Stomach (tissue), 8 donors: ENCODE measurements at regions not wholly inside any gene's neighbourhood (a gene's known extent, or its start where the extent isn't known, plus 50 kb on each side); places are given as distances from the start of the nearest gene placed in this dataset.

Source experiments
- DNase-seq, 2 donors: peaks; one replicate each; pipeline versions ENCODE4 v3.0.0 to v3.0.0-alpha.2; 2013 to 2019
- H3K27ac ChIP-seq, 5 donors: fragments of 200-600 bp in 4 of 5; sonication (generic) in 4 of 5; one replicate each; pipeline ENCODE4 v1.5.1; 2013 to 2019; ENCODE audit warnings: mild to moderate bottlenecking in 1 of 5, moderate library complexity in 1 of 5
- H3K27me3 ChIP-seq, 3 donors: fragments of 200-600 bp; sonication (generic); one replicate each; pipeline ENCODE4 v1.5.1; 2017 to 2019; ENCODE audit warnings: mixed run types in 1 of 3
- H3K36me3 ChIP-seq, 4 donors: fragments of 200-600 bp; sonication (generic); 1 replicate in 3 of 4; 2 replicates in 1 of 4; pipeline ENCODE4 v1.5.1; 2016 to 2019
- H3K4me1 ChIP-seq, 4 donors: fragments of 200-600 bp; sonication (generic); one replicate each; pipeline ENCODE4 v1.5.1; 2016 to 2019
- H3K4me3 ChIP-seq, 4 donors: fragments of 200-600 bp; sonication (generic) in 3 of 4; one replicate each; pipeline ENCODE4 v1.5.1; 2016 to 2019; ENCODE audit warnings: mild to moderate bottlenecking in 1 of 4
- H3K9me3 ChIP-seq, 4 donors: fragments of 200-600 bp; sonication (generic); one replicate each; pipeline ENCODE4 v1.5.1; 2016 to 2019
- CTCF ChIP-seq, 7 experiments: fragments of 450-650 bp in 4 of 7; fragments of 200-600 bp in 3 of 7; sonication (generic) in 3 of 7; IDR thresholded peaks; one replicate each; pipeline ENCODE4 v1.5.1; 2016 to 2019; ENCODE audit warnings: antibody characterized with exemption in 7 of 7, control low read depth in 2 of 7, mild to moderate bottlenecking in 1 of 7
- EP300 ChIP-seq: sonication (generic); formaldehyde crosslinking; IDR thresholded peaks from one replicate; pipeline ENCODE4 v1.6.1; 2017; ENCODE audit warnings: antibody characterized with exemption
- POLR2A ChIP-seq, 4 donors: fragments of 450-650 bp; IDR thresholded peaks; one replicate each; pipeline ENCODE4 v1.6.1; 2016; ENCODE audit warnings: antibody characterized with exemption in 4 of 4, control low read depth in 2 of 4, mild to moderate bottlenecking in 1 of 4, moderate library complexity in 1 of 4
- POLR2AphosphoS5 ChIP-seq, 3 donors: sonication (generic); formaldehyde crosslinking; IDR thresholded peaks; one replicate each; pipeline ENCODE4 v1.6.1; 2016; ENCODE audit warnings: antibody characterized with exemption in 3 of 3
- WGBS, 5 donors: extraction: QIAGEN DNeasy Blood & Tissue Kit in 3 of 5; methylation state at CpG; one replicate each; pipeline versions ENCODE4 v1.1.5 to v1.1.7; 2013 to 2018; 5-methylcytosine and 5-hydroxymethylcytosine counted together
- intact Hi-C: fragments of 100-400 bp; cut with DNase I; formaldehyde crosslinking; loops from one replicate; pipeline ENCODE4 v1.15.1; 2023; ENCODE audit warnings: low total_unique reads
- donor health status: healthy with polysubstance abuse.
- donor health status: Bipolar disorder and iron deficiency.
- donor health status: healthy.

GRCh38 chr4:114304567-114304966 lies 294.0 kb upstream of the UGT8 start:
- no peak for DNase-seq
- TF ChIP-seq CTCF (IDR thresholded peaks at IDR 0.05), result no peak
- no peak for TF ChIP-seq POLR2AphosphoS5 (IDR thresholded peaks at IDR 0.05)
- TF ChIP-seq EP300, result no peak
- intact Hi-C loops, result no loop called here
- Histone ChIP-seq H3K27ac (no peak overlapping the region), H3K27me3 (no peaks in the 10 kb centered on the region), H3K36me3 (no peaks in the 10 kb centered on the region), H3K4me3 (no peak overlapping the region), H3K9me3 (no peaks in the 10 kb centered on the region), H3K4me1 (no peaks in the 10 kb centered on the region)
- WGBS, 5 donors, result 60 to 72% (median 67%) methylated on average over 1 of the region's 1 CpG

GRCh38 chr4:114306946-114307345 lies 291.7 kb upstream of the UGT8 start:
- TF ChIP-seq EP300 (no peak), POLR2AphosphoS5 (IDR thresholded peaks at IDR 0.05) (no peak), CTCF (IDR thresholded peaks at IDR 0.05) (no peak), POLR2A (IDR thresholded peaks at IDR 0.05) (no peak)
- Histone ChIP-seq H3K4me1 (no peaks in the 10 kb centered on the region), H3K27me3 (no peaks in the 10 kb centered on the region), H3K9me3 (no peaks in the 10 kb centered on the region), H3K36me3 (no peaks in the 10 kb centered on the region), H3K4me3 (no peak overlapping the region), H3K27ac (no peak overlapping the region)
- no peak for DNase-seq
- intact Hi-C loops, result no loop called here
- 62 to 69% (median 64%) methylated on average over 2 of the region's 2 CpGs for WGBS, 5 donors

- H3K9me3 ChIP-seq, result no peaks in the 10 kb centered on the region
- no peaks in the 10 kb centered on the region for H3K27me3 ChIP-seq
- TF ChIP-seq EP300 (no peak), POLR2A (IDR thresholded peaks at IDR 0.05) (no peak), CTCF (IDR thresholded peaks at IDR 0.05) (no peak), POLR2AphosphoS5 (IDR thresholded peaks at IDR 0.05) (no peak)
- H3K27ac ChIP-seq, result no peak overlapping the region
- H3K36me3 ChIP-seq, result no peaks in the 10 kb centered on the region
- intact Hi-C loops, result no loop called here
- H3K4me3 ChIP-seq, result no peak overlapping the region
- peak in 1 of 2 donors; percentile 30 for DNase-seq
- H3K4me1 ChIP-seq, result no peaks in the 10 kb centered on the region
Observed at GRCh38 chr4:114310296-114310925, 288.2 kb upstream of the UGT8 start.

- no peak for DNase-seq
- WGBS, 5 donors, result 80 to 89% (median 86%) methylated on average over 4 of the region's 4 CpGs
- H3K9me3 ChIP-seq, result no peaks in the 10 kb centered on the region
- no peaks in the 10 kb centered on the region for H3K4me1 ChIP-seq
- H3K27me3 ChIP-seq, result no peaks in the 10 kb centered on the region
- TF ChIP-seq CTCF (IDR thresholded peaks at IDR 0.05) (no peak), POLR2AphosphoS5 (IDR thresholded peaks at IDR 0.05) (no peak), POLR2A (IDR thresholded peaks at IDR 0.05) (no peak), EP300 (no peak)
- intact Hi-C loops, result no loop called here
- no peak overlapping the region for H3K27ac ChIP-seq
- H3K36me3 ChIP-seq, result no peaks in the 10 kb centered on the region
- H3K4me3 ChIP-seq, result no peak overlapping the region
Observed at GRCh38 chr4:114311787-114312186, 286.8 kb upstream of the UGT8 start.
